Endothelial cell of umbilical vein (primary cell): ENCODE measurements at regions not wholly inside any gene's neighbourhood (a gene's known extent, or its start where the extent isn't known, plus 50 kb on each side); places are given as distances from the start of the nearest gene placed in this dataset.

Experiments used
- BruUV-seq: library from RNA; stranded (reverse); fragments of 400-500 nt; replicated peaks from 2 replicates; lab custom pipeline; 2021; lab: Mats Ljungman, UMichigan
- CTCF ChIA-PET: fragments of 300-600, 350-600 bp; sonication (Branson Sonifier 250); formaldehyde crosslinking; loops from one replicate; lab custom pipeline; 2021; ENCODE audit warnings: antibody characterized with exemption, inconsistent platforms; lab: Charles Lee
- POLR2A ChIA-PET: fragments of 300-600, 350-600 bp; sonication (Branson Sonifier 250); formaldehyde crosslinking; loops from one replicate; lab custom pipeline; 2021; ENCODE audit warnings: antibody characterized with exemption, inconsistent platforms; lab: Charles Lee
- DNase-seq: peaks from one replicate; pipeline ENCODE4 v3.0.0-alpha.2; 2011; ENCODE audit warnings: low read depth, low spot score
- FAIRE-seq: peaks from 2 replicates; lab custom pipeline; 2011; peaks lifted over from hg19 to GRCh38; lab: Jason Lieb, UNC
- H2AFZ ChIP-seq: 2 replicates; pipeline ENCODE4 v1.6.0; 2012; ENCODE audit warnings: low read depth, low read length, control low read depth, inconsistent platforms
- H3K27ac ChIP-seq: 2 replicates; pipeline ENCODE4 v1.5.1; 2011; ENCODE audit warnings: low read depth, mild to moderate bottlenecking, control low read depth, low read length, moderate library complexity; ENCODE audit not compliant: insufficient read depth
- H3K27me3 ChIP-seq, 2 experiments: 2 replicates each; pipeline versions ENCODE4 v1.6.0 to v1.6.1; 2011; ENCODE audit warnings: low read length in 2 of 2, mixed read lengths in 1 of 2; ENCODE audit not compliant: control insufficient read depth in 2 of 2, insufficient read depth in 2 of 2
- H3K36me3 ChIP-seq, 2 experiments: 2 replicates in 1 of 2; 3 replicates in 1 of 2; pipeline ENCODE4 v1.5.1; 2011; ENCODE audit warnings: low read length in 2 of 2, mild to moderate bottlenecking in 1 of 2, moderate library complexity in 1 of 2; ENCODE audit not compliant: control insufficient read depth in 2 of 2, insufficient read depth in 2 of 2; ENCODE audit errors: extremely low read depth in 1 of 2
- H3K4me1 ChIP-seq: 3 replicates; pipeline ENCODE4 v1.5.1; 2011; ENCODE audit warnings: mild to moderate bottlenecking, low read length; ENCODE audit not compliant: control insufficient read depth, insufficient read depth; ENCODE audit errors: extremely low read depth
- H3K4me2 ChIP-seq: 2 replicates; pipeline ENCODE4 v1.6.1; 2011; ENCODE audit warnings: low read length, control low read depth, mixed read lengths; ENCODE audit not compliant: insufficient read depth
- H3K4me3 ChIP-seq, 3 experiments: fragments of 200-600 bp in 1 of 3; sonication (generic), shearing (Covaris generic) in 1 of 3; replicated peaks in 1 of 3; 2 replicates each; pipeline ENCODE4 v1.5.1; 2011 to 2016; ENCODE audit warnings: control low read depth in 3 of 3, low read length in 3 of 3, mild to moderate bottlenecking in 2 of 3, inconsistent platforms in 1 of 3, low read depth in 1 of 3, moderate library complexity in 1 of 3; ENCODE audit not compliant: insufficient read depth in 1 of 3
- H3K79me2 ChIP-seq: 2 replicates; pipeline ENCODE4 v1.6.0; 2012; ENCODE audit warnings: low read length, inconsistent platforms; ENCODE audit not compliant: control insufficient read depth, insufficient read depth
- H3K9ac ChIP-seq: replicated peaks from 2 replicates; pipeline ENCODE3; 2011; ENCODE audit warnings: low read length, control low read depth; ENCODE audit not compliant: insufficient read depth; ENCODE audit errors: extremely low read depth
- H3K9me1 ChIP-seq: replicated peaks from 3 replicates; pipeline ENCODE4 v1.6.0; 2011; ENCODE audit warnings: mild to moderate bottlenecking, low read length; ENCODE audit not compliant: control insufficient read depth, insufficient read depth; ENCODE audit errors: extremely low read depth
- H3K9me3 ChIP-seq: replicated peaks from 2 replicates; pipeline ENCODE4 v1.5.1; 2012; ENCODE audit warnings: low read length, inconsistent platforms; ENCODE audit not compliant: control insufficient read depth, insufficient read depth
- H4K20me1 ChIP-seq: replicated peaks from 2 replicates; pipeline ENCODE3; 2011; ENCODE audit warnings: mild to moderate bottlenecking, low read length; ENCODE audit not compliant: control insufficient read depth, insufficient read depth; ENCODE audit errors: extremely low read depth
- EZH2 ChIP-seq: IDR thresholded peaks from 2 replicates; pipeline ENCODE4 v1.6.1; 2012; ENCODE audit warnings: borderline replicate concordance, low read depth, mild to moderate bottlenecking, moderate library complexity, low read length, inconsistent platforms; ENCODE audit not compliant: severe bottlenecking
- FOS ChIP-seq: IDR thresholded peaks from 2 replicates; pipeline ENCODE4 v1.6.1; 2011; ENCODE audit warnings: mild to moderate bottlenecking, low read length, moderate library complexity, borderline replicate concordance; ENCODE audit not compliant: insufficient read depth
- GATA2 ChIP-seq: IDR thresholded peaks from 2 replicates; pipeline ENCODE4 v1.7.0; 2011; ENCODE audit warnings: low read depth, mild to moderate bottlenecking, moderate library complexity, mixed read lengths, low read length; ENCODE audit not compliant: insufficient read length, insufficient read depth
- JUN ChIP-seq: IDR thresholded peaks from 2 replicates; pipeline ENCODE4 v1.6.1; 2011; ENCODE audit warnings: borderline replicate concordance, low read depth; ENCODE audit not compliant: insufficient read length, insufficient read depth
- MAX ChIP-seq: IDR thresholded peaks from 2 replicates; pipeline ENCODE4 v1.6.1; 2011; ENCODE audit not compliant: insufficient read depth, insufficient read length
- MYC ChIP-seq: IDR thresholded peaks from one replicate; pipeline ENCODE4 v1.6.1; 2011; ENCODE audit warnings: mild to moderate bottlenecking, low read depth, low read length
- POLR2A ChIP-seq: IDR thresholded peaks from 2 replicates; pipeline ENCODE4 v1.6.1; 2012; ENCODE audit warnings: low read depth, mild to moderate bottlenecking, control low read depth, low read length
- POLR2AphosphoS5 ChIP-seq: IDR thresholded peaks from 2 replicates; pipeline ENCODE4 v1.6.1; 2012; ENCODE audit warnings: low read depth, mild to moderate bottlenecking, control low read depth, low read length, moderate library complexity; ENCODE audit not compliant: insufficient read depth
- dilution Hi-C: fragments of 300-500 bp; cut with MboI; formaldehyde crosslinking; loops from one replicate; pipeline ENCODE4 v1.15.0; 2019; ENCODE audit warnings: low sequenced_read_pairs; ENCODE audit not compliant: extremely low pct_ligation_motif_present
- intact Hi-C: fragments of 100-400 bp; cut with micrococcal nuclease; formaldehyde crosslinking; loops from one replicate; pipeline ENCODE4 v1.10.0; 2022
- TF ChIP-seq, protein P1 (sequence below), 2 donors: IDR thresholded peaks; 1 replicate in 1 of 2; 2 replicates in 1 of 2; pipeline ENCODE4 v1.5.1; 2011; ENCODE audit warnings: low read length in 2 of 2, mild to moderate bottlenecking in 2 of 2, moderate library complexity in 2 of 2, control low read depth in 1 of 2, inconsistent platforms in 1 of 2, low read depth in 1 of 2; ENCODE audit not compliant: insufficient read depth in 1 of 2; ENCODE audit errors: extremely low read depth in 1 of 2

DNA sequence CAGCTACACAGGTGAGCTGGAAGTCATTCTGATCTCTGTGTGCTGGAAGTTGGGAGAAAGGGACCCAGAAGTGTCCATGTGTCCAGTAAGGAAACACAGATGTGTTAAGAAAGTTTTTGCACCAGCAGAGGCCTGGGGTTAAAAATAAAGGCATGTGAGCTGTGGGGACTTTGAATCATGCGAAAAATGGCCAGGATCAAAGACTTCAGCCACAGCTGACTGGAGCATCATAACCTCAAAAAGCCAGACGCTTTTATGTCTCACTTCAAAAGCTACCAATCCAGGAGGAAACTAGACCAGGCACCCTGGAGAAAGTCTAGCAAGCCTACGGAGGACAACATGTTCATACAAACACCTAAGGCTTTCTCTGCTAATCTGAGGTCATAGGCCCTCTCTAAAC is 503.6 kb upstream of the REG3G start:
- BruUV-seq, result no TSS peak
- H3K36me3 ChIP-seq, result no peaks in the 10 kb centered on the region
- H3K9me3 ChIP-seq, result no peaks in the 10 kb centered on the region
- H3K9ac ChIP-seq, result no peak overlapping the region
- no peak overlapping the region for H3K27ac ChIP-seq
- dilution Hi-C loops, result no loop called here
- H3K4me2 ChIP-seq, result no peak overlapping the region
- ChIA-PET CTCF (no interaction called here), POLR2A (no interaction called here)
- intact Hi-C loops, result no loop called here
- DNase-seq, result no peak
- no peak for TF ChIP-seq POLR2A
- H3K4me1 ChIP-seq, result no peaks in the 10 kb centered on the region
- no peaks in the 10 kb centered on the region for H4K20me1 ChIP-seq
- no peaks in the 10 kb centered on the region for H3K9me1 ChIP-seq
- H2AFZ ChIP-seq, result no peak overlapping the region
- no peaks in the 10 kb centered on the region for H3K27me3 ChIP-seq
- H3K4me3 ChIP-seq, result no peak overlapping the region
- no peak for FAIRE-seq
- H3K79me2 ChIP-seq, result no peaks in the 10 kb centered on the region

GRCh38 chr2:78532762-78533379 is 492.6 kb upstream of the REG3G start:
- H3K9me3 ChIP-seq, result no peaks in the 10 kb centered on the region
- FAIRE-seq (no peak), DNase-seq (no peak)
- no peak overlapping the region for H2AFZ ChIP-seq
- no peak overlapping the region for H3K4me3 ChIP-seq
- intact Hi-C loops, result no loop called here
- POLR2A ChIA-PET, result no interaction called here
- H3K4me2 ChIP-seq, result no peak overlapping the region
- TF ChIP-seq GATA2 (no peak), MYC (no peak), POLR2AphosphoS5 (no peak), JUN (no peak), EZH2 (no peak), POLR2A (no peak), MAX (no peak), FOS (no peak)
- TF ChIP-seq, protein P1, sequence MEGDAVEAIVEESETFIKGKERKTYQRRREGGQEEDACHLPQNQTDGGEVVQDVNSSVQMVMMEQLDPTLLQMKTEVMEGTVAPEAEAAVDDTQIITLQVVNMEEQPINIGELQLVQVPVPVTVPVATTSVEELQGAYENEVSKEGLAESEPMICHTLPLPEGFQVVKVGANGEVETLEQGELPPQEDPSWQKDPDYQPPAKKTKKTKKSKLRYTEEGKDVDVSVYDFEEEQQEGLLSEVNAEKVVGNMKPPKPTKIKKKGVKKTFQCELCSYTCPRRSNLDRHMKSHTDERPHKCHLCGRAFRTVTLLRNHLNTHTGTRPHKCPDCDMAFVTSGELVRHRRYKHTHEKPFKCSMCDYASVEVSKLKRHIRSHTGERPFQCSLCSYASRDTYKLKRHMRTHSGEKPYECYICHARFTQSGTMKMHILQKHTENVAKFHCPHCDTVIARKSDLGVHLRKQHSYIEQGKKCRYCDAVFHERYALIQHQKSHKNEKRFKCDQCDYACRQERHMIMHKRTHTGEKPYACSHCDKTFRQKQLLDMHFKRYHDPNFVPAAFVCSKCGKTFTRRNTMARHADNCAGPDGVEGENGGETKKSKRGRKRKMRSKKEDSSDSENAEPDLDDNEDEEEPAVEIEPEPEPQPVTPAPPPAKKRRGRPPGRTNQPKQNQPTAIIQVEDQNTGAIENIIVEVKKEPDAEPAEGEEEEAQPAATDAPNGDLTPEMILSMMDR (IDR thresholded peaks at IDR 0.05; ENCODE audit: extremely low read depth in 1 of 2, insufficient read depth in 1 of 2, low read depth in 1 of 2, low read length in 2 of 2), result no peak
- no peaks in the 10 kb centered on the region for H3K4me1 ChIP-seq
- no TSS peak for BruUV-seq
- H4K20me1 ChIP-seq, result no peaks in the 10 kb centered on the region
- H3K9me1 ChIP-seq, result no peaks in the 10 kb centered on the region
- H3K36me3 ChIP-seq, result no peaks in the 10 kb centered on the region
- dilution Hi-C loops, result no loop called here
- no peak overlapping the region for H3K9ac ChIP-seq
- H3K27me3 ChIP-seq, result no peaks in the 10 kb centered on the region
- CTCF ChIA-PET, result no interaction called here
- no peak overlapping the region for H3K27ac ChIP-seq
- H3K79me2 ChIP-seq, result no peaks in the 10 kb centered on the region
